ENCODE measurements at regions not wholly inside any gene's neighbourhood (a gene's known extent, or its start where the extent isn't known, plus 50 kb on each side); places are given as distances from the start of the nearest gene placed in this dataset.

GRCh38 chr2:4416431-4416830, 713.1 kb downstream of the DCDC2C start:
- TF ChIP-seq, protein P1, sequence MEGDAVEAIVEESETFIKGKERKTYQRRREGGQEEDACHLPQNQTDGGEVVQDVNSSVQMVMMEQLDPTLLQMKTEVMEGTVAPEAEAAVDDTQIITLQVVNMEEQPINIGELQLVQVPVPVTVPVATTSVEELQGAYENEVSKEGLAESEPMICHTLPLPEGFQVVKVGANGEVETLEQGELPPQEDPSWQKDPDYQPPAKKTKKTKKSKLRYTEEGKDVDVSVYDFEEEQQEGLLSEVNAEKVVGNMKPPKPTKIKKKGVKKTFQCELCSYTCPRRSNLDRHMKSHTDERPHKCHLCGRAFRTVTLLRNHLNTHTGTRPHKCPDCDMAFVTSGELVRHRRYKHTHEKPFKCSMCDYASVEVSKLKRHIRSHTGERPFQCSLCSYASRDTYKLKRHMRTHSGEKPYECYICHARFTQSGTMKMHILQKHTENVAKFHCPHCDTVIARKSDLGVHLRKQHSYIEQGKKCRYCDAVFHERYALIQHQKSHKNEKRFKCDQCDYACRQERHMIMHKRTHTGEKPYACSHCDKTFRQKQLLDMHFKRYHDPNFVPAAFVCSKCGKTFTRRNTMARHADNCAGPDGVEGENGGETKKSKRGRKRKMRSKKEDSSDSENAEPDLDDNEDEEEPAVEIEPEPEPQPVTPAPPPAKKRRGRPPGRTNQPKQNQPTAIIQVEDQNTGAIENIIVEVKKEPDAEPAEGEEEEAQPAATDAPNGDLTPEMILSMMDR (IDR thresholded peaks at IDR 0.05; ENCODE audit: insufficient read depth, low read length, poor library complexity, severe bottlenecking) = no peak
- TF ChIP-seq EZH2phosphoT487 (conservative IDR thresholded peaks at IDR 0.05; ENCODE audit: low read length) = no peak
